IMR-90 (cell line): ENCODE measurements at regions not wholly inside any gene's neighbourhood (a gene's known extent, or its start where the extent isn't known, plus 50 kb on each side); places are given as distances from the start of the nearest gene placed in this dataset.

Experiments used
- ATAC-seq: fragments of 200-7000 bp; cut with Tn5 transposase; 2 replicates; pipeline ENCODE4 v1.9.1; 2020; ENCODE audit warnings: low read depth, mild to moderate bottlenecking, moderate library complexity
- BruUV-seq: library from RNA; stranded (reverse); fragments of 400-500 nt; replicated peaks from 2 replicates; lab custom pipeline; 2021; lab: Mats Ljungman, UMichigan
- CTCF ChIA-PET: fragments of 300-600 bp; formaldehyde crosslinking; extraction: SDS; loops from one replicate; lab custom pipeline; 2021; ENCODE audit warnings: antibody characterized with exemption; lab: Yijun Ruan, JAX
- POLR2A ChIA-PET: fragments of 300-600 bp; sonication (Branson Sonifier 250); formaldehyde crosslinking; loops from one replicate; lab custom pipeline; 2022; ENCODE audit warnings: antibody characterized with exemption; ENCODE audit not compliant: unreplicated experiment; lab: Charles Lee
- DNase-seq: peaks from one replicate; pipeline ENCODE4 v3.0.0; 2013
- H2AFZ ChIP-seq: replicated peaks from 2 replicates; pipeline ENCODE3; 2013; ENCODE audit warnings: low read length, mild to moderate bottlenecking; ENCODE audit not compliant: poor library complexity
- H2AK5ac ChIP-seq: 2 replicates; pipeline ENCODE4 v1.6.1; 2013; ENCODE audit warnings: low read depth, low read length, inconsistent platforms
- H2AK9ac ChIP-seq: replicated peaks from 2 replicates; pipeline ENCODE3; 2013; ENCODE audit warnings: mild to moderate bottlenecking, low read depth, low read length, moderate library complexity; ENCODE audit not compliant: poor library complexity
- H2BK120ac ChIP-seq: 2 replicates; pipeline ENCODE4 v1.6.1; 2013; ENCODE audit warnings: low read depth, low read length, inconsistent platforms
- H2BK15ac ChIP-seq: 3 replicates; pipeline ENCODE4 v1.6.1; 2013; ENCODE audit warnings: low read depth, low read length, inconsistent platforms
- H2BK20ac ChIP-seq: 2 replicates; pipeline ENCODE4 v1.6.1; 2013; ENCODE audit warnings: low read depth, mild to moderate bottlenecking, inconsistent platforms, low read length, moderate library complexity
- H2BK5ac ChIP-seq: 2 replicates; pipeline ENCODE4 v1.6.1; 2013; ENCODE audit warnings: mild to moderate bottlenecking, low read depth, low read length, inconsistent platforms; ENCODE audit not compliant: poor library complexity, severe bottlenecking
- H3K14ac ChIP-seq: replicated peaks from 2 replicates; pipeline ENCODE4 v1.6.1; 2013; ENCODE audit warnings: low read depth, low read length, inconsistent platforms
- H3K18ac ChIP-seq: 2 replicates; pipeline ENCODE4 v1.6.1; 2013; ENCODE audit warnings: low read depth, low read length, control low read depth
- H3K23ac ChIP-seq: 2 replicates; pipeline ENCODE4 v1.6.1; 2013; ENCODE audit warnings: low read depth, low read length, inconsistent platforms
- H3K27ac ChIP-seq: 2 replicates; pipeline ENCODE4 v1.5.1; 2013; ENCODE audit warnings: mild to moderate bottlenecking, control low read depth, low read length; ENCODE audit not compliant: insufficient read depth
- H3K27me3 ChIP-seq: 2 replicates; pipeline ENCODE4 v1.6.1; 2013; ENCODE audit warnings: low read length; ENCODE audit not compliant: control insufficient read depth, insufficient read depth
- H3K36me3 ChIP-seq: 2 replicates; pipeline ENCODE4 v1.6.1; 2013; ENCODE audit warnings: low read length, mixed read lengths; ENCODE audit not compliant: control insufficient read depth, insufficient read depth
- H3K4ac ChIP-seq: 2 replicates; pipeline ENCODE4 v1.6.1; 2013; ENCODE audit warnings: low read depth, low read length, inconsistent platforms
- H3K4me1 ChIP-seq: 2 replicates; pipeline ENCODE4 v1.6.1; 2013; ENCODE audit warnings: low read length, mixed read lengths; ENCODE audit not compliant: control insufficient read depth, insufficient read depth
- H3K4me2 ChIP-seq: 2 replicates; pipeline ENCODE4 v1.6.1; 2013; ENCODE audit warnings: low read depth, mild to moderate bottlenecking, control low read depth, low read length, moderate library complexity
- H3K4me3 ChIP-seq: 2 replicates; pipeline ENCODE4 v1.5.1; 2013; ENCODE audit warnings: low read depth, mild to moderate bottlenecking, control low read depth, low read length, moderate library complexity; ENCODE audit not compliant: insufficient read depth
- H3K56ac ChIP-seq: 2 replicates; pipeline ENCODE4 v1.6.1; 2013; ENCODE audit warnings: low read length, inconsistent platforms; ENCODE audit not compliant: insufficient read depth; ENCODE audit errors: extremely low read depth
- H3K79me1 ChIP-seq, 2 experiments: 2 replicates each; pipeline ENCODE4 v1.6.1; 2013; ENCODE audit warnings: low read length in 2 of 2, inconsistent platforms in 1 of 2, low read depth in 1 of 2
- H3K9ac ChIP-seq: 2 replicates; pipeline ENCODE4 v1.6.1; 2013; ENCODE audit warnings: low read depth, low read length, control low read depth
- H3K9me1 ChIP-seq: 2 replicates; pipeline ENCODE4 v1.6.1; 2013; ENCODE audit warnings: low read length, inconsistent platforms; ENCODE audit not compliant: insufficient read depth
- H3K9me3 ChIP-seq: 2 replicates; pipeline ENCODE4 v1.6.1; 2013; ENCODE audit warnings: low read length; ENCODE audit not compliant: control insufficient read depth, insufficient read depth
- H4K20me1 ChIP-seq: 2 replicates; pipeline ENCODE4 v1.6.1; 2013; ENCODE audit warnings: low read length, inconsistent platforms; ENCODE audit not compliant: insufficient read depth
- H4K5ac ChIP-seq: 2 replicates; pipeline ENCODE4 v1.6.1; 2013; ENCODE audit warnings: mild to moderate bottlenecking, low read depth, low read length, control low read depth
- H4K8ac ChIP-seq, 2 experiments: 2 replicates each; pipeline ENCODE4 v1.6.1; 2013; ENCODE audit warnings: low read depth in 2 of 2, low read length in 2 of 2, control low read depth in 1 of 2, inconsistent platforms in 1 of 2
- H4K91ac ChIP-seq: 2 replicates; pipeline ENCODE4 v1.6.1; 2013; ENCODE audit warnings: low read depth, low read length, inconsistent platforms; ENCODE audit not compliant: insufficient read depth
- CHD1 ChIP-seq: IDR thresholded peaks from 2 replicates; pipeline ENCODE4 v1.6.1; 2012; ENCODE audit warnings: low read depth, low read length, improper control_type of control experiment
- MAZ ChIP-seq: IDR thresholded peaks from 2 replicates; pipeline ENCODE4 v1.6.1; 2012; ENCODE audit warnings: low read depth, mild to moderate bottlenecking, low read length, improper control_type of control experiment, moderate library complexity, borderline replicate concordance
- RFX5 ChIP-seq: IDR thresholded peaks from 2 replicates; pipeline ENCODE4 v1.8.0; 2012; ENCODE audit warnings: low read depth, mild to moderate bottlenecking, low read length, moderate library complexity
- WGBS, 2 experiments: methylation state at CpG; one replicate each; pipeline versions ENCODE4 v1.1.5 to v1.1.7; 2013; ENCODE audit warnings: missing lambda C conversion rate in 2 of 2; ENCODE audit not compliant: insufficient read length in 1 of 2; ENCODE audit errors: extremely low coverage in 2 of 2; 5-methylcytosine and 5-hydroxymethylcytosine counted together
- dilution Hi-C: fragments of 300-500 bp; cut with HindIII; formaldehyde crosslinking; loops from one replicate; pipeline ENCODE4 v1.14.3; 2018; ENCODE audit warnings: low sequenced_read_pairs; ENCODE audit not compliant: unreplicated experiment
- in situ Hi-C: fragments of 300-500 bp; cut with MboI; formaldehyde crosslinking; loops from 3 replicates; pipeline ENCODE4 v1.14.3; 2019; ENCODE audit warnings: low sequenced_read_pairs, inconsistent platforms, mixed read lengths
- intact Hi-C: fragments of 100-400 bp; cut with micrococcal nuclease; formaldehyde crosslinking; loops from 2 replicates; pipeline ENCODE4 v1.10.0; 2022

- H4K91ac ChIP-seq, result no peak overlapping the region
- no CpG with 5 or more reads among the region's 2 CpGs for WGBS, 2 experiments
- in situ Hi-C loops (no loop called here), dilution Hi-C loops (no loop called here), intact Hi-C loops (no loop called here)
- no peaks in the 10 kb centered on the region for H3K9me1 ChIP-seq
- no peak overlapping the region for H2BK20ac ChIP-seq
- no peak overlapping the region for H4K5ac ChIP-seq
- H2AK9ac ChIP-seq, result no peak overlapping the region
- no peak overlapping the region for H3K4me3 ChIP-seq
- ChIA-PET CTCF (no interaction called here), POLR2A (no interaction called here)
- H3K23ac ChIP-seq, result no peak overlapping the region
- no TSS peak for BruUV-seq
- H3K79me1 ChIP-seq, result no peaks in the 10 kb centered on the region
- H2BK120ac ChIP-seq, result no peak overlapping the region
- no peak overlapping the region for H2AK5ac ChIP-seq
- no peak overlapping the region for H3K18ac ChIP-seq
- H3K9me3 ChIP-seq, result no peaks in the 10 kb centered on the region
- H3K27ac ChIP-seq, result no peak overlapping the region
- no peak overlapping the region for H3K56ac ChIP-seq
- no peak for DNase-seq
- no peaks in the 10 kb centered on the region for H3K36me3 ChIP-seq
- H3K27me3 ChIP-seq, result no peaks in the 10 kb centered on the region; the same call in 1 of the 2 replicates
- no peak for TF ChIP-seq RFX5
- no peak for TF ChIP-seq CHD1
- TF ChIP-seq MAZ, result no peak
- no peak overlapping the region for H2BK15ac ChIP-seq
- no peak overlapping the region for H2BK5ac ChIP-seq
- no peak overlapping the region for H3K4me2 ChIP-seq
- H4K8ac ChIP-seq, result no peak overlapping the region
- H2AFZ ChIP-seq, result no peak overlapping the region
- no peaks in the 10 kb centered on the region for H4K20me1 ChIP-seq
- no peaks in the 10 kb centered on the region for H3K4me1 ChIP-seq
- H3K14ac ChIP-seq, result no peak overlapping the region
- no peak for ATAC-seq
- no peak overlapping the region for H3K9ac ChIP-seq
- H3K4ac ChIP-seq, result no peak overlapping the region
Measured at GRCh38 chr13:39858794-39859193, 203.3 kb downstream of the COG6 start.
